ENCODE measurements at regions not wholly inside any gene's neighbourhood (a gene's known extent, or its start where the extent isn't known, plus 50 kb on each side); places are given as distances from the start of the nearest gene placed in this dataset.

GRCh38 chr1:115465802-115466363 lies 127.8 kb upstream of the NGF start:
- Mint-ChIP-seq H3K9me3 (ENCODE audit: low read depth) (no peaks in the 10 kb centered on the region), H3K27ac (no peak overlapping the region), H3K36me3 (ENCODE audit: insufficient read depth) (no peaks in the 10 kb centered on the region), H3K4me3 (ENCODE audit: low read depth) (no peak overlapping the region), H3K4me1 (ENCODE audit: low read depth) (no peaks in the 10 kb centered on the region), H3K27me3 (peaks cover 5% of the 10 kb centered on the region)
- no peak for TF ChIP-seq CTCF (IDR thresholded peaks at IDR 0.05; ENCODE audit: unreplicated experiment)
- no peak for DNase-seq (ENCODE audit: low spot score, unreplicated experiment)

GRCh38 chr1:115463347-115463746 lies 125.3 kb upstream of the NGF start:
- peaks cover 5% of the 10 kb centered on the region for H3K4me1 Mint-ChIP-seq (ENCODE audit: low read depth)
- peaks cover 5% of the 10 kb centered on the region for H3K27me3 Mint-ChIP-seq
- H3K9me3 Mint-ChIP-seq (ENCODE audit: low read depth) = no peaks in the 10 kb centered on the region
- no peaks in the 10 kb centered on the region for H3K36me3 Mint-ChIP-seq (ENCODE audit: insufficient read depth)
- no peak overlapping the region for H3K4me3 Mint-ChIP-seq (ENCODE audit: low read depth)
- no peak overlapping the region for H3K27ac Mint-ChIP-seq
- TF ChIP-seq CTCF (IDR thresholded peaks at IDR 0.05; ENCODE audit: unreplicated experiment) = peak; percentile 45
- no peak for DNase-seq (ENCODE audit: low spot score, unreplicated experiment)

GRCh38 chr1:115462566-115463076 lies 124.6 kb upstream of the NGF start:
- Mint-ChIP-seq H3K36me3 (ENCODE audit: insufficient read depth) (no peaks in the 10 kb centered on the region), H3K4me1 (ENCODE audit: low read depth) (peaks cover 5% of the 10 kb centered on the region), H3K27me3 (peaks cover 5% of the 10 kb centered on the region), H3K4me3 (ENCODE audit: low read depth) (no peak overlapping the region), H3K27ac (no peak overlapping the region), H3K9me3 (ENCODE audit: low read depth) (no peaks in the 10 kb centered on the region)
- TF ChIP-seq CTCF (IDR thresholded peaks at IDR 0.05; ENCODE audit: unreplicated experiment) = no peak
- no peak for DNase-seq (ENCODE audit: low spot score, unreplicated experiment)

DNA sequence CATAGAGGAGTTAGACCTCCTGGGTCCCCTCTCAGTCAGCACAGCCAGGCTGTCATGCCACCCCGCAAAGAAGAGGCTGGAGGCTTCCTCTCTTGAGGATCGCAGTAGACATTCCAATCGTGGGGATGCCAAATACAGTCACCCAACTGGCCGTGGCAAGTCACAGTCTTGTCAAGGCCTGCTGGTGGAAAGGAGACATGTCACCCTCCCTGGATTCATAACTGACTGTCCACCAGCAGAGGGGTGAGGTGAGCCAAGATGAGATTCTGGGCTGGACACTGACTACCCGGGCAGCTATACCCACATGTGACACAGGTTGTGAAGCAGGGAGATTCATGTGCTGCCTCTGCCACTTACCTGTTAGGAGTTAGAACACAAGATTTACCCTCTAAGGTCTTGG lies 123.5 kb upstream of the NGF start:
- no peak for TF ChIP-seq CTCF (IDR thresholded peaks at IDR 0.05; ENCODE audit: unreplicated experiment)
- no peak overlapping the region for H3K4me3 Mint-ChIP-seq (ENCODE audit: low read depth)
- H3K4me1 Mint-ChIP-seq (ENCODE audit: low read depth) = peaks cover 5% of the 10 kb centered on the region
- H3K9me3 Mint-ChIP-seq (ENCODE audit: low read depth) = no peaks in the 10 kb centered on the region
- DNase-seq (ENCODE audit: low spot score, unreplicated experiment) = no peak
- H3K27me3 Mint-ChIP-seq = no peaks in the 10 kb centered on the region
- no peaks in the 10 kb centered on the region for H3K36me3 Mint-ChIP-seq (ENCODE audit: insufficient read depth)
- no peak overlapping the region for H3K27ac Mint-ChIP-seq

DNA sequence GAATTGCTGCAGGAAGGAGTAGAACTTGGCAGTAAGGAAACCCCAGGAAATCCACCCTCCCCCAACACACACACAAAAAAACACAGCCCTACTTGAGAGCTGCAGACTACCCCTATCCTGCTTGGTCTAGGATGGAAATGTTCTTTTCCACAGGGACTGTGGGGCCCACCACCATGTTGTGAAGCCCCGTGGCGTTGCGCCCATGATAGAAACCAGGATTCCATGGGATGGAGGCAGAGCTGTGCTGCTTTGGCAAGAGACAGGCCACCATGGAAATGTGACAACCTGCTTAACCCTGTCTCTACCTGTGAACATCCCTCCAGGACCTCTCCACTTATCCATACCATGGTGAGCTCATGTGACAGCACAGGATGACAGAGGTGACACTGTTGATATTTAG lies 121.1 kb upstream of the NGF start:
- Mint-ChIP-seq H3K27me3 (no peaks in the 10 kb centered on the region), H3K4me3 (ENCODE audit: low read depth) (no peak overlapping the region), H3K36me3 (ENCODE audit: insufficient read depth) (no peaks in the 10 kb centered on the region), H3K9me3 (ENCODE audit: low read depth) (no peaks in the 10 kb centered on the region), H3K27ac (peak overlapping the region; percentile 34), H3K4me1 (ENCODE audit: low read depth) (peaks cover 5% of the 10 kb centered on the region)
- no peak for TF ChIP-seq CTCF (IDR thresholded peaks at IDR 0.05; ENCODE audit: unreplicated experiment)
- no peak for DNase-seq (ENCODE audit: low spot score, unreplicated experiment)

Data from progenitor cell of endocrine pancreas (in vitro differentiated cells).